ENCODE measurements at regions not wholly inside any gene's neighbourhood (a gene's known extent, or its start where the extent isn't known, plus 50 kb on each side); places are given as distances from the start of the nearest gene placed in this dataset.

GRCh38 chr14:96951511-96951910, 154.3 kb downstream of the VRK1 start:
- TF ChIP-seq, protein P1, sequence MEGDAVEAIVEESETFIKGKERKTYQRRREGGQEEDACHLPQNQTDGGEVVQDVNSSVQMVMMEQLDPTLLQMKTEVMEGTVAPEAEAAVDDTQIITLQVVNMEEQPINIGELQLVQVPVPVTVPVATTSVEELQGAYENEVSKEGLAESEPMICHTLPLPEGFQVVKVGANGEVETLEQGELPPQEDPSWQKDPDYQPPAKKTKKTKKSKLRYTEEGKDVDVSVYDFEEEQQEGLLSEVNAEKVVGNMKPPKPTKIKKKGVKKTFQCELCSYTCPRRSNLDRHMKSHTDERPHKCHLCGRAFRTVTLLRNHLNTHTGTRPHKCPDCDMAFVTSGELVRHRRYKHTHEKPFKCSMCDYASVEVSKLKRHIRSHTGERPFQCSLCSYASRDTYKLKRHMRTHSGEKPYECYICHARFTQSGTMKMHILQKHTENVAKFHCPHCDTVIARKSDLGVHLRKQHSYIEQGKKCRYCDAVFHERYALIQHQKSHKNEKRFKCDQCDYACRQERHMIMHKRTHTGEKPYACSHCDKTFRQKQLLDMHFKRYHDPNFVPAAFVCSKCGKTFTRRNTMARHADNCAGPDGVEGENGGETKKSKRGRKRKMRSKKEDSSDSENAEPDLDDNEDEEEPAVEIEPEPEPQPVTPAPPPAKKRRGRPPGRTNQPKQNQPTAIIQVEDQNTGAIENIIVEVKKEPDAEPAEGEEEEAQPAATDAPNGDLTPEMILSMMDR (IDR thresholded peaks at IDR 0.05; ENCODE audit: control insufficient read depth, extremely low read depth, insufficient read depth), result no peak
- no peak for DNase-seq (ENCODE audit: low read depth)
- H3K4me3 ChIP-seq (ENCODE audit: low read depth, low read length), result no peak overlapping the region

DNA sequence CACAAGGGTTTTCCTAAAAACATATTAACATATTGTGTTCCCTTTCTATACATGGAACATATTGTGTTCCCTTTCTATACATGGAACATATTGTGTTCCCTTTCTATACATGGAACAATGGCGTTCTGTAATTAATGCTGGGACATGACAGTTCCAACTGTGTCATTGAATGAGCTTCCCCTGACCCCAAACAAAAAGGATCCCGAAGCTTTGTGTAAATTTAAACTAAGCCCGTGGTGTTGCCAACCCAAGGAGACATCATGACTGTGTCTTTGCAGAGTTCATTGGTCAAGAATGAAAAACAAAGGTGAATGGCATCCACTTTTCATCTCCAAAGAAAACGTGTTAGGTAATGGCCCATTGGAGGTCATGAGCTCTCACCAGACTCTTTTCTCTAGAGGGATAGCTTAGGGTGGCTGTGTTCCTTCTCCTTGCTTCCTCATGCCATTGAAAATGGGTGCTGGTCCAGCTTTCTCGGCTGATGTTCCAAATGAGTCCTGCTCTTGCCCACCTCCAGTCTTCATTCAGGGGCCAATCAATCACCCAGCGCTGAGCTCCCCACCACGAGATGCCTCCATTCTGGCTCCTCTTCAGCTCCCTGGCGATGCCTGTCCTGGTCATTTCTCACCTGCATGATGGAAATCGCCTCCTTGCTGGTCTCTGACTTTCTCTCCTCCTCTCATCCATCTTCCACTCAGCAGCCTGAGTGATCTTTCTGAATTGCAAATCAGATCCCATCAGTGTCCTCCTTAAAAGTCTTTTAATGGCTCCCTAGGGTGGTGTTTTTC, 156.1 kb downstream of the VRK1 start:
- TF ChIP-seq, protein P1 (IDR thresholded peaks at IDR 0.05; ENCODE audit: control insufficient read depth, extremely low read depth, insufficient read depth), result no peak

DNA sequence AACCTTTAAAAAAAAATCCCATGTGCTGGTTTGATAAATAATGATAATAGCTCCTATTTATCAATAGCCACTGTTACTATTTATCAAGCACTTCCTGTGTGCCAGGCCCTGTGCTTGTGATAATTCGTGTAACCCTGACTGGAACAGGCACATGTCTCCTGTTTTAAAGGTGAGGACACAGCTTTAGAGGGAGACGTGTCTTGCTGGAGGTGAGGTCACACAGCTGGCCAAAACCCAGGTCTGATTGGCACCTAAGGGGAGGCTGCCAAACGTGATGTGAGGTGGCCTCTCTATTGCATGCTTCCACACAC, 156.6 kb downstream of the VRK1 start:
- no peak overlapping the region for H3K4me3 ChIP-seq (ENCODE audit: low read depth, low read length)
- TF ChIP-seq, protein P1 (IDR thresholded peaks at IDR 0.05; ENCODE audit: control insufficient read depth, extremely low read depth, insufficient read depth), result no peak
- DNase-seq (ENCODE audit: low read depth), result no peak

More for the DNA sequence above, 156.1 kb downstream of the VRK1 start:
- no peak for DNase-seq (ENCODE audit: low read depth)
- no peak overlapping the region for H3K4me3 ChIP-seq (ENCODE audit: low read depth, low read length)

GRCh38 chr14:96956464-96957239, 159.5 kb downstream of the VRK1 start:
- no peak overlapping the region for H3K4me3 ChIP-seq (ENCODE audit: low read depth, low read length)
- TF ChIP-seq, protein P1 (IDR thresholded peaks at IDR 0.05; ENCODE audit: control insufficient read depth, extremely low read depth, insufficient read depth), result no peak
- no peak for DNase-seq (ENCODE audit: low read depth)

DNA sequence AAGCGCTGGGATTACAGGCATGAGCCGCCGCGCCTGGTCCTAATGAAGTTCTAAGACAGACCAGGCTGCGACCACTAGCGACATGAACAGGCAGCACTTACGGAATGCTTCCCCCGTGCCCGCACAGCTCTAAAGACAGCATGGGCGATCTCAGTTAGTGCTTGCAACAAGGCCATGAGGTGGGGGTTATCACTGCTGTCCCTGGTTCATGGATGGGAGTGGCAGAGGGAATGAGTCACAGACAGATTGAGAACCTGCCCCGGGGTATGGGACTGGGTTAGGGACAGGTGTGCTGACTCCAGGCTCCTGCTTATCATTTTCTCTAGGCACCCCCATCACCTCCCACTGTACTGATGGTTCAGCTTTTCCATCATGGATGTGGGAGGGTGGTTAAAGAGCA, 160.9 kb downstream of the VRK1 start:
- DNase-seq (ENCODE audit: low read depth), result no peak
- TF ChIP-seq, protein P1 (IDR thresholded peaks at IDR 0.05; ENCODE audit: control insufficient read depth, extremely low read depth, insufficient read depth), result no peak
- no peak overlapping the region for H3K4me3 ChIP-seq (ENCODE audit: low read depth, low read length)

GRCh38 chr14:96959992-96960391, 162.8 kb downstream of the VRK1 start:
- no peak for DNase-seq (ENCODE audit: low read depth)
- TF ChIP-seq, protein P1 (IDR thresholded peaks at IDR 0.05; ENCODE audit: control insufficient read depth, extremely low read depth, insufficient read depth), result no peak
- H3K4me3 ChIP-seq (ENCODE audit: low read depth, low read length), result no peak overlapping the region

All from LNCaP clone FGC (cell line).